Transverse colon (tissue), 3 donors: ENCODE measurements at regions not wholly inside any gene's neighbourhood (a gene's known extent, or its start where the extent isn't known, plus 50 kb on each side); places are given as distances from the start of the nearest gene placed in this dataset.
"Not testable (repeated sequence)": the region's sequence is repeated elsewhere in the genome, so short reads cannot be mapped to it uniquely, and the experiment has no call there.

Experiments
- CTCF ChIP-seq, 5 experiments: fragments of 200-600 bp in 3 of 5; fragments of 450-650 bp in 2 of 5; sonication (generic) in 3 of 5; IDR thresholded peaks; 1 replicate in 2 of 5; 2 replicates in 3 of 5; pipeline ENCODE4 v1.5.1; 2016 to 2017; ENCODE audit warnings: antibody characterized with exemption in 5 of 5, inconsistent platforms in 3 of 5, mild to moderate bottlenecking in 2 of 5, moderate library complexity in 1 of 5
- EP300 ChIP-seq: sonication (generic); formaldehyde crosslinking; IDR thresholded peaks from one replicate; pipeline ENCODE4 v1.6.1; 2017; ENCODE audit warnings: antibody characterized with exemption, low read depth
- POLR2A ChIP-seq: fragments of 450-650 bp; IDR thresholded peaks from one replicate; pipeline ENCODE4 v1.6.1; 2016; ENCODE audit warnings: antibody characterized with exemption, mild to moderate bottlenecking, moderate library complexity

GRCh38 chr13:63712159-63712558 lies 2296.5 kb upstream of the PCDH20 start:
- not testable (repeated sequence) for TF ChIP-seq EP300; POLR2A; CTCF (IDR thresholded peaks at IDR 0.05)
